AG09309 (cell line): ENCODE measurements at regions not wholly inside any gene's neighbourhood (a gene's known extent, or its start where the extent isn't known, plus 50 kb on each side); places are given as distances from the start of the nearest gene placed in this dataset.
"Not testable (repeated sequence)": the region's sequence is repeated elsewhere in the genome, so short reads cannot be mapped to it uniquely, and the experiment has no call there.

Experiments used
- DNase-seq: peaks from one replicate; pipeline ENCODE4 v3.0.0-alpha.2; 2010; ENCODE audit warnings: low read depth
- H3K4me3 ChIP-seq: 2 replicates; pipeline ENCODE4 v1.5.1; 2011; ENCODE audit warnings: mild to moderate bottlenecking, low read depth, low read length, moderate library complexity; ENCODE audit not compliant: control insufficient read depth
- CTCF ChIP-seq: IDR thresholded peaks from 2 replicates; pipeline ENCODE4 v1.5.1; 2011; ENCODE audit warnings: mild to moderate bottlenecking, low read depth, low read length, inconsistent platforms; ENCODE audit not compliant: insufficient read depth, control insufficient read depth; ENCODE audit errors: missing control alignments

DNA sequence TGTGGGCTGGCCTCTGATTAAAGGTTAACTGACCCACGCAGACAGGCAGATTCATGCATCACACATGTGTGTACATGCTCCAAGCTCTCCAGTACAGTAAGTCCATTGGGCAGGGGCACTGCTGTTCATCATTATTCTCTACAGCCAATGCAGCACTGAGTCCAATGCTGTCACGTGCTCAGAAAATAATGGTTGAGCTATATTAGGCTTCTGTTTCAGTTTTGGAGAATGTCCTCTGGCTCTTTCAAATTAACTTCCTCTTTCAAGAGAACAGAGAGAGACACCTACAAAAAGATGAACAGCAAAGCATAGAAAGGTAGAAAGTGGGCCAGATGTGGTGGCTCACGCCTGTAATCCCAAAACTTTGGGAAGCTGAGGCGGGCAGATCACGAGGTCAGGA, 202.6 kb downstream of the MEX3B start:
- TF ChIP-seq CTCF = no peak
- H3K4me3 ChIP-seq = no peak overlapping the region
- DNase-seq = no peak

DNA sequence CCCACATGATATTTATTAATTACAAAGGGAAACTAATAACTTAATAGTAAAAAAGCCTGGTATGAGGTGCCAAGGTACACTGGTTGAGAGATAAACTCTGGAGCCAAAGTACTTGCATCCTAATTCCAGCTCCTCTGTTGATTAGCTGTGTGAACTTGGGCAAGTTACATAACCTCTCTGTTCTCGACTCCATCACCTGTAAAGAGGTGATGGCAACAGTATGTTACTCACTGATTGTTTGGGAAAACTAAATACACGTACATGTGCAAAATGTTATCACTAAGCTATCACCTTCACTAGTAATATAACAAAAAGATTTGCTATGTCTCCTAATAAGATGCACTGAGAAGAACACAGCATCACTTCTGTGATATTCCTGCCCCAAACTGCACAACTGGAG, 206.4 kb downstream of the MEX3B start:
- TF ChIP-seq CTCF = no peak
- DNase-seq = no peak
- no peak overlapping the region for H3K4me3 ChIP-seq

GRCh38 chr15:81835731-81836130, 210.1 kb downstream of the MEX3B start:
- DNase-seq = no peak

GRCh38 chr15:81830520-81830919, 215.3 kb downstream of the MEX3B start:
- DNase-seq = no peak
- no peak for TF ChIP-seq CTCF
- no peak overlapping the region for H3K4me3 ChIP-seq

More at GRCh38 chr15:81835731-81836130, 210.1 kb downstream of the MEX3B start:
- H3K4me3 ChIP-seq = no peak overlapping the region
- TF ChIP-seq CTCF = no peak

DNA sequence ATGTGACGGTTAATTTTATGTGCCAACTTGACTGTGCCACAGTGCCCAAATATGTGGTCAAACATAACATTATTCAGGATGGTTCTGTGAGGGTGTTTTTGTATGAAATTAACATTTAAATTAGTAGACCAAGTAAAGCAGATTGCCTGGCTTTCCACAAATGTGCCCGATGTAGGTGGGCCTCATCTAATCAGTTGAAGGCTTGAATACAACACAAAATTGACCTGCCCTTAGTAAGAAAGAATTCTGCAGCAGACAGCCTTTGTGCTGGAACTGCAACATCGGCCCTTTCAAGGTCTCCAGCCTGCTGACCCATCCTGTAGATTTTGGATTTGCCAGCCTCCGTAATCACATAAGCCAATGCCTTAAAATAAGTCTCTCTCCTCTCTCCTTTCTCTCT, 215.9 kb downstream of the MEX3B start:
- no peak for TF ChIP-seq CTCF
- no peak for DNase-seq
- H3K4me3 ChIP-seq = no peak overlapping the region

- TF ChIP-seq CTCF = no peak
- no peak overlapping the region for H3K4me3 ChIP-seq
Measured at GRCh38 chr15:81828135-81828534, 217.7 kb downstream of the MEX3B start.

DNA sequence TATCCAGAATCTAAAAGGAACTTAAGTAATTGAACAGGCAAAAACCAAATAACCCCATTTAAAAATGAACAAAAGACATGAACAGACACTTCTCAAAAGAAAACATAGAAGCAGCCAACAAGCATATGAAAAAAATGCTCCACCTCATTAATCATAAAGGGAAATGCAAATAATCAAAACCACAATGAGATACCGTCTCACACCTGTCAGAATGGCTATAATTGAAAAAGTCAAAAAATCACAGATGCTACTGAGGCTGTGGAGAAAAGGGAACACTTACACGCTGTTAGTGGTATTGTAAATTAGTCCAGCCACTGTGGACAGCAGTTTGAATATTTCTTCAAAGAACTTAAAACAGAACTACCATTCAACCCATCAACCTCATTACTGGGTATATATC, 220.7 kb downstream of the MEX3B start:
- no peak for DNase-seq
- no peak for TF ChIP-seq CTCF

More at GRCh38 chr15:81828135-81828534, 217.7 kb downstream of the MEX3B start:
- no peak for DNase-seq

GRCh38 chr15:81822587-81822986, 223.2 kb downstream of the MEX3B start:
- DNase-seq, H3K4me3 ChIP-seq: not testable (repeated sequence)

More for the DNA sequence above, 220.7 kb downstream of the MEX3B start:
- no peak overlapping the region for H3K4me3 ChIP-seq
